ENCODE measurements at regions not wholly inside any gene's neighbourhood (a gene's known extent, or its start where the extent isn't known, plus 50 kb on each side); places are given as distances from the start of the nearest gene placed in this dataset.

GRCh38 chr1:38724160-38725131, 135.1 kb downstream of the RRAGC start:
- no peak for FAIRE-seq
- DNase-seq (ENCODE audit: extremely low spot score, insufficient read length, low read depth), result no peak

GRCh38 chr1:38721816-38722215, 137.8 kb downstream of the RRAGC start:
- DNase-seq (ENCODE audit: extremely low spot score, insufficient read length, low read depth) (no peak), FAIRE-seq (no peak)

DNA sequence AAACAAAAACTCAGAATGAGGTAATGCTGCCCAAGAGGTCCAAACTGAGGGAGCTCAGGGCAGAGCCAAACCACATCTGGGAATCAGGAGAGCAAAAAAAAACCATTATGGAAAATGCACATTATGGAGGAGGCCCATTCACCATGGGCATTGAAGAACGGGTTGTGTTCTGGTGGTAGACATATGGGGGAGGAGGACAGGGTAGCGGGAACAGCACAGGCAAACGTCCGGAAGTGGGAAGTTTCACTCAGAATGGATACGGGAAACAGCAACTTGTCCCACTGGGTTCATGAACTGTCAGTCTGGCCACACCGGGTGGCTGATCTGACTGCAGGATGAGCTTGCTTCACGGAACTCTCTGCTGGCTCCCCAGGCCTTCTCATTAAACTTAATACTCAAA, 139.7 kb downstream of the RRAGC start:
- FAIRE-seq, result no peak
- DNase-seq (ENCODE audit: extremely low spot score, insufficient read length, low read depth), result no peak

GRCh38 chr1:38718031-38718430, 141.5 kb downstream of the RRAGC start:
- FAIRE-seq, result no peak
- no peak for DNase-seq (ENCODE audit: extremely low spot score, insufficient read length, low read depth)

DNA sequence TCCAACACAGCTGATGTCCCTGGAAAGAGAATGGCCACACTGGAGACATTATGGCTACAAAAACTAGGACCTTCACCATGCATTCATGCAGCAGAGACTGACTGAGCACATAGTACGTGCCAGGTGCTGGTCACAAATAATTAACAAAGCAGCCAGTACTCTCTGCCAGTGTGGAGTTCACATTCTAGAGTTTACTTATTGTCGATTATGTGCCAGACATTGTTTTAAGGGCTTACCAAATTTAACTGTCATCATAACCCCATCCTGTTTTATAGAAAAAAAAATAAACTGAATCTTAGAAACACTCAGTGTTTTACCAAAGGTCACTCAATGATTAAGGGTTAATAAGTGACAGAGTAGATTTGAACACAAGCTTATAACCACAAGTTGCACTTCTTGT, 143.3 kb downstream of the RRAGC start:
- FAIRE-seq, result peak; percentile 35
- no peak for DNase-seq (ENCODE audit: extremely low spot score, insufficient read length, low read depth)

DNA sequence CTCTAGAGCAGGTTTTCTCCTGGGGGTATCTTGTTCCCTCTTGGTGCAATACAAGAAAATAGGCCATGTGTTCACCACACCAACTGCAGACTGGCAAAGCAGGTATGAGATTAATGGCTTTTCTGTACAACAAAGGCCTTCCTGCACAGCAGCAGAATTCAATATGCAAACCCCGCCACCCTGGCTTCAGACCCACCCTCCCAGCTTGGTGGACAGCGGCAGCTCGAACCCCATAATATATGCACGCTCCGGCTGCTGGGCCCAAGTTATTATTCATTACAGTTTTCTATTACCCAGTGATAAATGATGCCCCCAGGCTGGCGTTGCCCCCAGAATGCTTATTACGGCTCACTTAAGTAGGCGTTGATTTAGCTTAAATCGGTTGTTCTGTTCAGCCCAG, 144.2 kb downstream of the RRAGC start:
- no peak for DNase-seq (ENCODE audit: extremely low spot score, insufficient read length, low read depth)
- no peak for FAIRE-seq

- FAIRE-seq, result no peak
- no peak for DNase-seq (ENCODE audit: extremely low spot score, insufficient read length, low read depth)
These were observed 147.5 kb downstream of the RRAGC start for GRCh38 chr1:38712046-38712445.

GRCh38 chr1:38708701-38709258, 150.8 kb downstream of the RRAGC start:
- DNase-seq (ENCODE audit: extremely low spot score, insufficient read length, low read depth) (no peak), FAIRE-seq (no peak)

- no peak for DNase-seq (ENCODE audit: extremely low spot score, insufficient read length, low read depth)
- no peak for FAIRE-seq
These were observed 158.5 kb downstream of the RRAGC start for GRCh38 chr1:38701088-38701487.

GRCh38 chr1:38700077-38700470, 159.5 kb downstream of the RRAGC start:
- no peak for DNase-seq (ENCODE audit: extremely low spot score, insufficient read length, low read depth)
- FAIRE-seq, result no peak

DNA sequence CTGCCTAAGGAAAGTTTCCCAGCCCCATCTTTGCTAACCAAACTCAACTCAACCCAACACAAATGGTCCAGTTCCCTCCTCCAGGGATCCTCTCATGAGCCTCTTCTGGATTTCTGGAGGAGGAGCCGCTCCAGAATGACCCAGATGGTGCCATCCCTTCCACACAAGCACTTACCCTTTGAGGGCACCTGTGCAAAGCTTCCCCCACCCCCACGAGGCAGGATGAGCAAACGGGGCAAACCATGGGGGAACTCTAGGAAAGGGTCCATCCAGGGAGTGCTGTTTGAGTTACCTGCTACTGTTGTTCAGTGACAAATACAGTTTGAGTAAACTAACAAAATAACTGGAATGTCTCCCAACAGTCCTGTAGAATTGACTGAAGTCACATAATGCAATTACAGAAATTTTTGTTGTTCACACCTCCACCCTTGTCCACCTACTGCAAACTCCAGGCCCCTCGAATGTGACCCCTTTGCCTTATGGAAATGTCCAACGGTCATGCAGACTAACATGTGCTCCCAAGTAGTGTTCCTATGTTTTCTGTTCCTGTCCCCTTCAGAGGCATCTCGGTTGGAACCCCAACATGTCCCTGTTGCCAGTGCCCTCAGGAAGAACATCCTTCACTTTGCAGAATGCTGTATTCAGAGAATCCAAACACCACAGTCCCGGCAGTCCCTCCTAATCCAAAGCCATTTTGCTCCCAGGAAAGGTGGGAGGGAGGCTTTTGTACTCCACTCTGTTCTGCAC, 160.1 kb downstream of the RRAGC start:
- DNase-seq (ENCODE audit: extremely low spot score, insufficient read length, low read depth) (no peak), FAIRE-seq (no peak)

- no peak for FAIRE-seq
- DNase-seq (ENCODE audit: extremely low spot score, insufficient read length, low read depth), result no peak
These were observed 162.2 kb downstream of the RRAGC start for GRCh38 chr1:38697387-38697786.

DNA sequence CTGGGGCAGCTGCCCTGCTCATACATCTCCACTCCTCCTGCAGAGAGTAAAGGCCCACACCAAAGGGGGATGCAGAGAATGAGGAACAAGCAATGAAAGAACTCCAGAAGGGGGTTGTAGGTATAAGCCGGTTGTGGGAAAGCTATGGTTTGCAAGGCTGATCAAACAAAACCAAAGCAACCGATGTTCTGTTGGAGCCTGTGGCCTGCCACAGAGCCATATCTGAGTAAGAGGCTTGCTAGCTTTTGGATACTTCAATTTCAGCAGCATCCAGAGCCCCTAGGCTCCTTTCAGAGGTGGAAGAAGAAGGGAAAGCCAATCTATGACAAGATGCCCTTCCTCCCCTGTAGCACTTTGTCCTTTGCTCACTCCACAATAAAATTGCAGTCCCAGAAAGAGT, 163.2 kb downstream of the RRAGC start:
- FAIRE-seq, result no peak
- DNase-seq (ENCODE audit: extremely low spot score, insufficient read length, low read depth), result no peak

DNA sequence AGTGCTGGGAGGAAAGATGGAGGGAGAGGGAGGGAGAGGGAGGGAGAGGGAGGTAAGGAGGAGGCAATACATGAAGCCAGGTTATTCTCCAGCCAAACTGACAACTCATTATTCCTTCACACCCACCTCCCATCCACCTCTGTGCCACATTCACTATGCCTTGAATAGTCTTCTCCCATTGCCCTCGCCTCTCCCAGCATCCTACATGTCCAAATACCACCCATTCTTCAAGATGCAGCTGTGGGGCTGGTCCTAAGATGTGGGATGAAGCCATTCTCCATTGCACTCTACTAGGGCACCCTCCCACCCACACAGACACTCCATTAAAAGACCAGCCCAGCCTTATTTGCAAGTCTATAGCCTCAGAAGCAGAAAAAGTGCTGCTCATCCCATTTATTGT, 165.8 kb downstream of the RRAGC start:
- no peak for FAIRE-seq
- no peak for DNase-seq (ENCODE audit: extremely low spot score, insufficient read length, low read depth)

DNA sequence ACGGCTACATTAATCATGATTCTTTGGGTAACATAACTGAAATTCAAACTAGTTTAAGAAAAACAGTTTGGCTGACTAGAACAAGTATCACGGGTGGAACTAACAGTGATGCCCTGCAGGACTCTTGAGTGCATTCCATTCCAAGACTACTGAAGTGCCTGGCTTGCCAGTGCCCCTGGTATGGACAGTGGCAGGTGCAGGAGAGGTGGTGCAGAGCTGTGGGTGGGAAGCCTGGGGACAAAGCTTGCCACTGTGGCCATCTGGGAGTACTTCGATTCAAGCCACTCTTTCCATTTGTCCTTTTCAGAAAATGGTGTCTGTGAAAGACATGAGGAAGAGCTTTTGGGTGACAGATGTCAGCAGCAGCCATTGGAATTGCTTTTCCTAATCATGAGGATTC, 166.5 kb downstream of the RRAGC start:
- no peak for FAIRE-seq
- no peak for DNase-seq (ENCODE audit: extremely low spot score, insufficient read length, low read depth)

- DNase-seq (ENCODE audit: extremely low spot score, insufficient read length, low read depth) (no peak), FAIRE-seq (no peak)
These were observed 168.7 kb downstream of the RRAGC start for GRCh38 chr1:38690790-38691449.

DNA sequence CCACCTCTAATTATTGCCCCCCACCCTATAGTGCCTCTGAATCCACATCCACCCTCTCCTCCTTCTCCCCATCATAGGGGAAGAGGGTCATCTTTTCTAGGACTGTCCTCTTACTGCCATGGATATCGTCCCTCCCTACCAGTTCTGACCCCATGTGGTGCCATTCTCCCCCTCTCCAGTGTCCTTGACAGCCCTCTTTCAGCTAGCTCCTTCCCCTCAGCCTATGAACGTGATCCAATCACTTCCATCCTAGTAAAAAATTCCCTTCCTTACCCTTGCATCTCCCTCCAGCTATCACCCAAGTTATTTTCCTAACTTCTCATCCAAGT, 172.7 kb downstream of the RRAGC start:
- no peak for DNase-seq (ENCODE audit: extremely low spot score, insufficient read length, low read depth)
- no peak for FAIRE-seq

DNA sequence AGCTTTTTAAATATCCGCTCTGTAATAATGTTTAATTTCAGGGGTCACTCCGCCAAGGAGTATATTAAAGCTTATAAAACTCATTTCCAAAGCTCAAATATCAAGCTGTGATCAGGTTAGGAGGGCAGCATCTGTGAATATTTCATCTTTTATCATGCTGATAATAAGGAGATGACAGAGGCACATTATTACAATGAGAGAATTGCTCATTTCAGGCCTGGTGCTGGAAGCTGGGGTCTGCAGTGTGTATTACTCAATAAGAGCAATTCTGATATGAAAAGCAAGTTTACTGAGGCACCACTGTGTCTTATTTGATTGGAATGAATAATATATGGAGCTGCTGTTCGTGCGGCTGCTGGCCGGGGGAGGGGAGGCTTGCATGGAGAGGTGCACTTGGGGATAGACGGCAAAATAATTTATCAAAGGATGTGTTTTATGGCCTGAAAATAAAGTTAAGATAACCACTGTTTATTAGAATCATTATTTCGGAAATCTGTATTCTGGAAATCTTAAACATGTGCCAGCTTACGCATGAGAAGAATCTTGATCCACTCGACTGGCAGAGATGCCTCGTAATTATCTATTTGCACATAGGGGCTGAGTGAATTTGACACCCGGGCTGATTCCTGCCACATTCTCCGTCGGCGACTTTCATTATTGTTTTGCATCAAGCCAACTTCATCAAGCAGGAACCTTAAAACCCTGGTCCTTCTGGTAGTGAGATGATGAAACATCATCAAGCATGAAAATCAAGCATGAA, 173.2 kb downstream of the RRAGC start:
- DNase-seq (ENCODE audit: extremely low spot score, insufficient read length, low read depth) (no peak), FAIRE-seq (no peak)

- DNase-seq (ENCODE audit: extremely low spot score, insufficient read length, low read depth) (no peak), FAIRE-seq (no peak)
These were observed 174.2 kb downstream of the RRAGC start for GRCh38 chr1:38685388-38685787.

Measured in GM18507 (cell line).